Hematopoietic multipotent progenitor cell treated with erythropoietin and hydrocortisone succinate and interleukin-3 and kit ligand, for 15 days (in vitro differentiated cells): ENCODE measurements at regions not wholly inside any gene's neighbourhood (a gene's known extent, or its start where the extent isn't known, plus 50 kb on each side); places are given as distances from the start of the nearest gene placed in this dataset.

Experiments used
- DNase-seq: peaks from one replicate; pipeline ENCODE4 v3.0.0-alpha.2; 2015; ENCODE audit warnings: low spot score

GRCh38 chr18:78727877-78728783, 251.5 kb upstream of the SALL3 start:
- no peak for DNase-seq

DNA sequence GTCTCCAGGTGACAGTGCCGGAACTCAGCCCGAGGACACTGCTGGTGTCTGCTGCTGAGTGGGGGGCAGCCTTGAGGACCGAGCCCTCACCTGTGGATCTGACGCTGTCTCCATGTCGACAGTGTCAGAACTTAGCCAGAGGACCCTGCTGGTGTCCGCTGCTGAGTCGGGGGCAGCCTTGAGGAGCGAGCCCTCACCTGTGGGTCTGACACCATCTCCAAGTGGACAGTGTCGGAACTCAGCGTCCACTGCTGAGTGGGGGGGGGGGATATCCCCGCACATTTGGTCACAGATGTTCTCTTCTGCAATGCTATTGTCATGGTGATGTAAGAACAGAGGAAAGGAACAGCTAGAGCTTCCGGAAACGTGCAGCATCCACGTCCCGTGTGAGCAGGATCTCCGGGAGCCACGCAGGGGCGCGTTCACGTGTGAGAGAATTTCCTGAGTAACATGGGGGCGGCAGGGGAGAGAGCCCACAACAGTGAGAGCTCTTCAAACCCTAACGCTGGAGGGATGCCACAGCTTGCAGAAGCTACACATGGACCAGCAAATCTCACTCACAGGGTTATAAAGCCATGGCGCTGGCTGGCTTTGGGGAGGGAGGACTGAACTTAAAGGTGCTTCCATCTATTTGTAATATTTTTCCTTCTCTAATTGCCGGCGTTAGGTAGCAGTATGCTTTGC, 250.7 kb upstream of the SALL3 start:
- DNase-seq, result no peak

- DNase-seq, result no peak
Observed at GRCh38 chr18:78730546-78730945, 249.1 kb upstream of the SALL3 start.

- DNase-seq, result no peak
Observed at GRCh38 chr18:78731016-78731397, 248.6 kb upstream of the SALL3 start.

- DNase-seq, result no peak
Observed at GRCh38 chr18:78731398-78732032, 248.1 kb upstream of the SALL3 start.

- no peak for DNase-seq
Observed at GRCh38 chr18:78732273-78733210, 247.1 kb upstream of the SALL3 start.

- DNase-seq, result no peak
Observed at GRCh38 chr18:78733762-78734613, 245.6 kb upstream of the SALL3 start.

DNA sequence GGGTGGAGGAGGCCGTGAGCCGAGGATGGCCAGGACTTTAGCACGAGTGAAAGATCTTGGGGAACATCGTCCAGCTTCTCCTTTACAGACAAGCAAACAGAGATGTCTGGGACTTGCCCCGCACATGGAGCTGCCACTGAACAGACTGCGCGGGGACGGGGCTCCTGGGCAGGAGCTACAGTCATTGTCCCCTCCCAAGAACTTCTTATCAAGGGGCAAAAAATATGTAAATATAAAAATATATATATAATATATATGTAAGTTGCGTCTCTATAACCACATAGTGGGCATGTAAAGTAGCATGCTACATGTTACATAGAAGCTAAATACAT, 245.0 kb upstream of the SALL3 start:
- no peak for DNase-seq

DNA sequence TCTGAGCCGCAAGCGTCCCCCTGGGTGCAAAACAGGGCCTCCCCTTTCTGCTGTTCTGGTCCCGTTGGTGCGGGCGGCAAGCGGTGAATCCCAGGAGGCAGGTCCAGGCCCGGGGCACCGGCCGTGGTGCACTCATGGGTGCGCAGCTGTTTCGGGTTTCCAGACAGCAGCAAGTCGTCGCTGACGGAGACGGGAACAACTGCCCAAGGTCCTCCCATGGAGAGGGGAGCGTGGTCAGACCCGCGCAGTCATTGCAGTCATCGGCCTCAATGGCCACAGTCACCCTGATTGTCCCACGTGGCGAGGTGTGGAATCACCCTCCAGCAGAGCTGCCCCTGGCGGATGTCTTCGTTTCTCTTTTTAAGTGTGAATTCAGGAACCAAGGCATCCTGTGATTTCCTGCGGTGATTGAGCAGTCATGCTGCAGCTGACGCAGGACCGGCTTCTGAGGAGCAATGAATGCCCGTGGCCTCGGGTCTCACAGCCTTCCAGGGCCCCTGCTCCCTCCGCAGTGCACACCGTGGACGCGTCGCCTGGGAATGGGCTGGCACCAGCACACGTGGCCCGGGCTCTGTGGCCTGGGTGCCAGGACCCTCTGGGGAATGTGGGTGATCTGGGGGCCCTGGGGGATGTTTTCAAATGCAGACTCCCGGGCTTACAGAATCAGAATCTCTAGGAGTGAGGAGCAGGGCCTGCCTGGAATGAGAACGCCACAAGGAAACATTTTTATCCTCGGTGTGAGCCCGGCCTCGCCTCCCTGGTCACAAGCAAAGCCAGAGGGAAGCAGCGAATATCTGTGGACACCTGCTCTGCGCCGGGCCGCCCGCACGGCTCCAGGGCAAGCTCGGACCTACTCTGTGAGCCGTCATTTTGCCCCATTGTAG, 244.2 kb upstream of the SALL3 start:
- DNase-seq, result no peak

- no peak for DNase-seq
Observed at GRCh38 chr18:78736015-78736690, 243.5 kb upstream of the SALL3 start.

DNA sequence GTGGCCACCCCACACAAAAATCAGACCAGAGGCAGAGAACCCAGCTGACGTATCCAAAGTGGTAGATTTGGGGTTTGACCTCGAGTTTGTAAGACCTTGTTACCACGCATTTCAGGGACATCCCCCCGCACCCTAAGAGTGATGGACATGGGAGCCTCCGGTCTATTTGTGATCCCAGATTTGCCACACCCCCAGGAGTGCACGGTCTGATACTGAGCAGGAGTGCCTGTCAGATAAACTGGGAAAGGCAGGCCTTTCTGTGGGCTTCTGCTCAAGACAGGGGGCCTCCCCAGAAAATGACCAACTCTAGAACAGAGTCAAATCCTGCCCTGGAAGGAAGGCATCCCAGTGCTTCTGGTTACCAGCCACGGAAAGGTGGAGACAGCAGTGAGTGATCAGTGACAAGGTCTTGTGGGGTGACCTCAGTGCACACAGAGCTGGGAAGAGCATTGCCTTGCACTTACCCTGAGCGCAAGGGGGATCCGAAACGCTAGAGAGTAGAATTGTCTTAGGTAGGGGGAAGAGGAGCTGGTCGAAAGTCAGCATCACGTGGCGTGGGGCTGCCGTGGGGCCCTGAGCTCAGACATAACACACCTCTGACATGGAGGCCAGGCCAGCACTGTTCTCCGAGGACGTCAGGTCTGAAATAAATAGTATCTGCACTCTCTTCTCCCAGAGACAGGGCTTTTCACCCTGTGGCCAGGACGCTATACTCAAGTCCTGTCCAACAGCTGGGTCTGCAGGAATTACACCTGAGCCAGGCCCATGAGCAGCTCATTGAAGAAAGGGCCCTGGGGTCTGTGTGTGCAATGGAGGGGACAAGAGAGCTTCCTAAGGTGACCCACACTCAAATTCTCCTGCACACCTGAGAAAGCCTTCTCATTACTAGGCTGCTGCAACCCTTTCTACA, 242.4 kb upstream of the SALL3 start:
- no peak for DNase-seq

GRCh38 chr18:78738076-78738690, 241.4 kb upstream of the SALL3 start:
- DNase-seq, result no peak

GRCh38 chr18:78739115-78739514, 240.5 kb upstream of the SALL3 start:
- no peak for DNase-seq

- DNase-seq, result no peak
Observed at GRCh38 chr18:78739882-78740677, 239.5 kb upstream of the SALL3 start.

DNA sequence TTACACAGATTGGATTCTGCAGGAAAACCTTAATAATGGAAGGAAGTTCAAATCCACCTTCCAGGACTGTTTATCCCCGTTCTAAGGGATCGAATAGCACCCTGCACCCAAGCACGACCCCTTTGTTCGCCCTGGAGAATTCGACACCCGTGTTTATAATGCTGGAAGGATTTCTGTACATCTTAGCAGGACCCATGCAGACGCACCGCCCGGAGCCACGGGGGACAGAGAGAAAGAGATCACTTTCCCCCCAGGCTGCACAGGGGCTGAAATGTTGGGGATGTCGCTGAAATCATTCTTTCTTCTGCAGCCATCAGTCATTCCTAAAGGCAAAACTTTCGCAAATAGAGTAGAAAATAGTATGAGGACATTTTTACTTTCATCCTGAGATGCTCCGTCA, 238.7 kb upstream of the SALL3 start:
- no peak for DNase-seq

- no peak for DNase-seq
Observed at GRCh38 chr18:78741381-78742217, 238.0 kb upstream of the SALL3 start.
